ENCODE measurements at regions not wholly inside any gene's neighbourhood (a gene's known extent, or its start where the extent isn't known, plus 50 kb on each side); places are given as distances from the start of the nearest gene placed in this dataset.

GRCh38 chr4:115331241-115331640 lies 217.8 kb upstream of the NDST4 start:
- no peak for TF ChIP-seq CTCF (IDR thresholded peaks at IDR 0.05)
- no peak for TF ChIP-seq POLR2A (IDR thresholded peaks at IDR 0.05)
- Histone ChIP-seq H3K4me1 (no peaks in the 10 kb centered on the region), H3K9me3 (no peaks in the 10 kb centered on the region), H3K4me3 (no peak overlapping the region), H3K27ac (no peak overlapping the region), H3K36me3 (no peaks in the 10 kb centered on the region), H3K27me3 (no peaks in the 10 kb centered on the region)
- intact Hi-C loops (cut with DNase I; ENCODE audit: low total_unique reads) = no loop called here
- DNase-seq = no peak

DNA sequence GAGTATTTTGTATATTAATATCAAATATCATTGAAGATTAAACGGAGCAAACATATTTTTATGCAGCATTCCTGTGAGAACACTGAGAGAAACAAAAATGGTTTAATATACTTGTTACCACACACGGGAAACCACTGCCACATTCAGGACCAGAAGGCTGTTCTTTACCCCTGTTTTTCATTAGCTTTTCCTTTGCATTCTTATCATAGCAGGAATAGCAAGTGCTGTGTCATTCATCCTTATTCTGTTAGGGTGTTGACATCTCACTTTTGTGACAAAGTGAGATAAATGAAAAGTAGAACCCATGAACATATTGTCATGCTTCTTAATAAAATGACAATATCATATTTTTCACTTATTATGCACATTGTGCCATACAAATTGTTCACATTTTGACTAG lies 212.4 kb upstream of the NDST4 start:
- H3K27me3 ChIP-seq = no peaks in the 10 kb centered on the region
- no peak overlapping the region for H3K27ac ChIP-seq
- H3K9me3 ChIP-seq = no peaks in the 10 kb centered on the region
- DNase-seq = no peak
- H3K36me3 ChIP-seq = no peaks in the 10 kb centered on the region
- intact Hi-C loops (cut with DNase I; ENCODE audit: low total_unique reads) = no loop called here
- no peaks in the 10 kb centered on the region for H3K4me1 ChIP-seq
- TF ChIP-seq CTCF (IDR thresholded peaks at IDR 0.05) (no peak), POLR2A (IDR thresholded peaks at IDR 0.05) (no peak)
- H3K4me3 ChIP-seq = no peak overlapping the region

DNA sequence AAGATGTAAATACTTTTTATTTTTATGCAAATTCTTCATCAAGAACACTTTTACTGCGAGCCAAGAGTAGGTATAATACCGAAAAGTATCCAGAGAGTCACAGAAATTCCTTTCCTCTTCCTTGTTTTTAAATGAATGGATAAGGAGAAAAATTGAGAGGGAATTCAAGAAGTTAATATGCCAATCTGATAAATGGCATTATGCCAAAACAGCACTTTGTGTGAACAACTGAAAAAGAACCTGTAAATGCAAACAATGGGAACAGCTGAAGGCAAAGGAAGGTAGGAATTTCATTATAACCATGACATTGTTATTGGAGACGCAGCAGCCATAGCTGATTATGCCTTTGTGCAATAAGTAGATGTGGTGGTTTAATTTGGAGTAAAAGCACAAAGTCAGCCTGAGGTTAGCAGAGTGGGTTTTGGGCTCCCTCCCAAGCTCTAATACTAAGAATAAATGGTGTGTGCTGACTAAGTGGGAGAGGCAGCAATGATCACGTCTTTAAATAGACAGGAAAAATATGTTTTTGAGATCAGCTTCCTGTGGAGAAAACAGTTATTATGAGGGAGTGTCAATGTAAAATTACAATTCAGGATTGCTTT lies 209.8 kb upstream of the NDST4 start:
- Histone ChIP-seq H3K27ac (no peak overlapping the region), H3K27me3 (no peaks in the 10 kb centered on the region), H3K4me1 (no peaks in the 10 kb centered on the region), H3K36me3 (no peaks in the 10 kb centered on the region), H3K4me3 (no peak overlapping the region), H3K9me3 (no peaks in the 10 kb centered on the region)
- DNase-seq = no peak
- intact Hi-C loops (cut with DNase I; ENCODE audit: low total_unique reads) = no loop called here
- TF ChIP-seq POLR2A (IDR thresholded peaks at IDR 0.05) = no peak
- no peak for TF ChIP-seq CTCF (IDR thresholded peaks at IDR 0.05)

DNA sequence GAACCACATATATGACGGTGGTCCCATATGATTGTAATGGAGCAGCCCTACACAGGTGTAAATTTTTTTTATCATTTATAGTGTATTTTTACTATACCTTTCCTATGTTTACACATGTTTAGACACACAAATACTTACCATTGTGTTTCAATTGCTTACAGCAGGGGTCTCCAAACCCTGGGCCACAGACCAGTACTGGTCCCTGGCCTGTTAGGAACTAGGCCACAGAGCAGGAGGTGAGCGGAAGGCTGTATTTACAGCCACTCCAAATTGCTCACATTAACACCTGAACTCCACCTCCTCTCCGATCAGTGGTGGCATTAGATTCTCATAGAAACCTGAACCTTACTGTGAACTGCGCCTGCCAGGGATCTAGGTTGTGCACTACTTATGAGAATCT lies 201.8 kb upstream of the NDST4 start:
- no peaks in the 10 kb centered on the region for H3K36me3 ChIP-seq
- H3K27me3 ChIP-seq = no peaks in the 10 kb centered on the region
- H3K4me1 ChIP-seq = no peaks in the 10 kb centered on the region
- DNase-seq = no peak
- no peak overlapping the region for H3K4me3 ChIP-seq
- TF ChIP-seq CTCF (IDR thresholded peaks at IDR 0.05) (no peak), POLR2A (IDR thresholded peaks at IDR 0.05) (no peak)
- no peak overlapping the region for H3K27ac ChIP-seq
- H3K9me3 ChIP-seq = no peaks in the 10 kb centered on the region
- intact Hi-C loops (cut with DNase I; ENCODE audit: low total_unique reads) = no loop called here

DNA sequence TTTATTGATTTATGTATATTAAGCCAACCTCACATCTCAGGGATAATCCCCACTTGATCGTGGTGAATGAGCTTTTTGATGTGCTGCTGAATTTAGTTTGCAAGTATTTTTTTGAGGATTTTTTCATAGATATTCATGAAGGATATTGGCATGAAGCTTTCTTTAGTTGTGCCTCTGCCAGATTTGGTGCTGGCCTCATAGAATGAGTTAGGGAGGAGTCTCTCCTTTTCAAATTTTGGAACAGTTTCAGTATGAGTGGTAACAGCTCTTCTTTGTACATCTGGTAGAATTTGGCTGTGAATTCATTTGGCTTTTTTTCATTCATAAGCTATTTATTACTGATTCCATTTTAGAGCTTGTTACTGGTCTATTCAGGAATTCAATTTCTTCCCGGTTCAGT lies 197.2 kb upstream of the NDST4 start:
- intact Hi-C loops (cut with DNase I; ENCODE audit: low total_unique reads) = no loop called here
- no peaks in the 10 kb centered on the region for H3K4me1 ChIP-seq
- TF ChIP-seq POLR2A (IDR thresholded peaks at IDR 0.05) (no peak), CTCF (IDR thresholded peaks at IDR 0.05) (no peak)
- DNase-seq = no peak
- H3K4me3 ChIP-seq = no peak overlapping the region
- no peaks in the 10 kb centered on the region for H3K27me3 ChIP-seq
- H3K36me3 ChIP-seq = no peaks in the 10 kb centered on the region
- H3K27ac ChIP-seq = no peak overlapping the region
- no peaks in the 10 kb centered on the region for H3K9me3 ChIP-seq
